ENCODE measurements at regions not wholly inside any gene's neighbourhood (a gene's known extent, or its start where the extent isn't known, plus 50 kb on each side); places are given as distances from the start of the nearest gene placed in this dataset.

DNA sequence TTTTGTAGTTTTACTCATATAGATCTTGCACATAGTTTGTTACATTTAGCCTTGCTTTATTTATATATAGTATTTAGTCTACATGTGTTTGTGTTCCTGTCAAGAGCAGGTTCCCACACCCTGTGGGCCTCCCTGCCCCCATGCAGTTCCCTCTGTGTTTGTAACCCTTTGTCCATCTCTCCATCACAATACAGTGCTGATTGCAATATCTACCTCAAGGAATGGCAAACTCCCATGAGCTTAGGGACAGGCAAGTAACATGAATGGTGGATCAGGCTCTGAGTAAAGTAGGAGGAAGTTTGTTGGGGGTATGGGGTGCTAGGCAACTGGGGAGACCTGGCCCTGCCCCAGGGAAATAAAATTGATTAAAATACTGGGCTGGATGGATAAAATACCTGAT is 151.9 kb upstream of the MYL2 start:
- TF ChIP-seq, protein P1, sequence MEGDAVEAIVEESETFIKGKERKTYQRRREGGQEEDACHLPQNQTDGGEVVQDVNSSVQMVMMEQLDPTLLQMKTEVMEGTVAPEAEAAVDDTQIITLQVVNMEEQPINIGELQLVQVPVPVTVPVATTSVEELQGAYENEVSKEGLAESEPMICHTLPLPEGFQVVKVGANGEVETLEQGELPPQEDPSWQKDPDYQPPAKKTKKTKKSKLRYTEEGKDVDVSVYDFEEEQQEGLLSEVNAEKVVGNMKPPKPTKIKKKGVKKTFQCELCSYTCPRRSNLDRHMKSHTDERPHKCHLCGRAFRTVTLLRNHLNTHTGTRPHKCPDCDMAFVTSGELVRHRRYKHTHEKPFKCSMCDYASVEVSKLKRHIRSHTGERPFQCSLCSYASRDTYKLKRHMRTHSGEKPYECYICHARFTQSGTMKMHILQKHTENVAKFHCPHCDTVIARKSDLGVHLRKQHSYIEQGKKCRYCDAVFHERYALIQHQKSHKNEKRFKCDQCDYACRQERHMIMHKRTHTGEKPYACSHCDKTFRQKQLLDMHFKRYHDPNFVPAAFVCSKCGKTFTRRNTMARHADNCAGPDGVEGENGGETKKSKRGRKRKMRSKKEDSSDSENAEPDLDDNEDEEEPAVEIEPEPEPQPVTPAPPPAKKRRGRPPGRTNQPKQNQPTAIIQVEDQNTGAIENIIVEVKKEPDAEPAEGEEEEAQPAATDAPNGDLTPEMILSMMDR (IDR thresholded peaks at IDR 0.05; ENCODE audit: low read depth, low read length), result no peak
- no peak for TF ChIP-seq EZH2phosphoT487 (IDR thresholded peaks at IDR 0.05; ENCODE audit: low read depth)

All from OCI-LY3 (cell line).